GM18909 (cell line): ENCODE measurements at regions not wholly inside any gene's neighbourhood (a gene's known extent, or its start where the extent isn't known, plus 50 kb on each side); places are given as distances from the start of the nearest gene placed in this dataset.

Experiments used
- ATAC-seq: cut with Tn5 transposase; IDR thresholded peaks from one replicate; pipeline ENCODE4 v1.9.1; 2021; ENCODE audit warnings: mild to moderate bottlenecking; ENCODE audit not compliant: unreplicated experiment, poor library complexity

GRCh38 chr2:217195658-217196446 is 336.0 kb upstream of the TNP1 start:
- no peak for ATAC-seq

GRCh38 chr2:217195016-217195415 is 335.2 kb upstream of the TNP1 start:
- no peak for ATAC-seq

GRCh38 chr2:217193431-217194340 is 333.8 kb upstream of the TNP1 start:
- ATAC-seq, result no peak

GRCh38 chr2:217192366-217192765 is 332.5 kb upstream of the TNP1 start:
- no peak for ATAC-seq

GRCh38 chr2:217189747-217190146 is 329.9 kb upstream of the TNP1 start:
- no peak for ATAC-seq

GRCh38 chr2:217189131-217189530 is 329.3 kb upstream of the TNP1 start:
- no peak for ATAC-seq

GRCh38 chr2:217186668-217187159 is 326.9 kb upstream of the TNP1 start:
- ATAC-seq, result no peak

- ATAC-seq, result no peak
These were observed 326.3 kb upstream of the TNP1 start for GRCh38 chr2:217186152-217186551.

GRCh38 chr2:217185265-217185995 is 325.6 kb upstream of the TNP1 start:
- no peak for ATAC-seq

GRCh38 chr2:217184242-217184641 is 324.4 kb upstream of the TNP1 start:
- no peak for ATAC-seq

GRCh38 chr2:217183471-217183870 is 323.6 kb upstream of the TNP1 start:
- ATAC-seq, result no peak

- no peak for ATAC-seq
These were observed 323.1 kb upstream of the TNP1 start for GRCh38 chr2:217182926-217183325.

GRCh38 chr2:217181512-217181911 is 321.6 kb upstream of the TNP1 start:
- ATAC-seq, result no peak

- ATAC-seq, result no peak
These were observed 320.0 kb upstream of the TNP1 start for GRCh38 chr2:217179854-217180253.

GRCh38 chr2:217178341-217178740 is 318.5 kb upstream of the TNP1 start:
- ATAC-seq, result no peak

- no peak for ATAC-seq
These were observed 317.9 kb upstream of the TNP1 start for GRCh38 chr2:217177720-217178119.

- no peak for ATAC-seq
These were observed 312.0 kb upstream of the TNP1 start for GRCh38 chr2:217171874-217172273.

- ATAC-seq, result no peak
These were observed 308.6 kb upstream of the TNP1 start for GRCh38 chr2:217168496-217168895.

- ATAC-seq, result no peak
These were observed 307.7 kb upstream of the TNP1 start for GRCh38 chr2:217167531-217167930.

- ATAC-seq, result no peak
These were observed 306.5 kb upstream of the TNP1 start for GRCh38 chr2:217166241-217166850.
